ENCODE measurements at regions not wholly inside any gene's neighbourhood (a gene's known extent, or its start where the extent isn't known, plus 50 kb on each side); places are given as distances from the start of the nearest gene placed in this dataset.

DNA sequence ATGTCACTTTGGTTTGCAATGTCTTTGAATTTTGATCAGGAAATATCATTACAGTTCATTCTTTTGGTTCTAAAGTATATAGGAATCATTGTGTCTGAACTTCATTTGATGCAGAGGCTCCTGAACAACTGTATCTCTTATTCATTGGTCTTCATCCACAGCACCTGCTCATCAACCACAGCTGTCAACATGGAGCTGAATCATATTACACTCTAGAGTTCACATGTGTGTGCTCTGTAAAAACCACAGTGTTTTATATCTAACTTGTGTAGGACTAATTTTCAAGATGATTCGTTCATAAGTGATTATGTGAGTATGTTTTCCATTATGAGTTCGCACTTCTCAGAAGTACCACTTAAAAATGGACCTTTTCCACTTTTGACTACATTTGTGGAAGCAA, 643.3 kb upstream of the FAM241A start:
- TF ChIP-seq, protein P1, sequence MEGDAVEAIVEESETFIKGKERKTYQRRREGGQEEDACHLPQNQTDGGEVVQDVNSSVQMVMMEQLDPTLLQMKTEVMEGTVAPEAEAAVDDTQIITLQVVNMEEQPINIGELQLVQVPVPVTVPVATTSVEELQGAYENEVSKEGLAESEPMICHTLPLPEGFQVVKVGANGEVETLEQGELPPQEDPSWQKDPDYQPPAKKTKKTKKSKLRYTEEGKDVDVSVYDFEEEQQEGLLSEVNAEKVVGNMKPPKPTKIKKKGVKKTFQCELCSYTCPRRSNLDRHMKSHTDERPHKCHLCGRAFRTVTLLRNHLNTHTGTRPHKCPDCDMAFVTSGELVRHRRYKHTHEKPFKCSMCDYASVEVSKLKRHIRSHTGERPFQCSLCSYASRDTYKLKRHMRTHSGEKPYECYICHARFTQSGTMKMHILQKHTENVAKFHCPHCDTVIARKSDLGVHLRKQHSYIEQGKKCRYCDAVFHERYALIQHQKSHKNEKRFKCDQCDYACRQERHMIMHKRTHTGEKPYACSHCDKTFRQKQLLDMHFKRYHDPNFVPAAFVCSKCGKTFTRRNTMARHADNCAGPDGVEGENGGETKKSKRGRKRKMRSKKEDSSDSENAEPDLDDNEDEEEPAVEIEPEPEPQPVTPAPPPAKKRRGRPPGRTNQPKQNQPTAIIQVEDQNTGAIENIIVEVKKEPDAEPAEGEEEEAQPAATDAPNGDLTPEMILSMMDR (IDR thresholded peaks at IDR 0.05; ENCODE audit: borderline replicate concordance, extremely low read depth, low read length, poor library complexity, severe bottlenecking): no peak
- no peak for TF ChIP-seq EZH2 (IDR thresholded peaks at IDR 0.05; ENCODE audit: borderline replicate concordance, low read depth, low read length, severe bottlenecking)

Measured in DND-41 (cell line).